MG63 (cell line): ENCODE measurements at regions not wholly inside any gene's neighbourhood (a gene's known extent, or its start where the extent isn't known, plus 50 kb on each side); places are given as distances from the start of the nearest gene placed in this dataset.
"Not testable (repeated sequence)": the region's sequence is repeated elsewhere in the genome, so short reads cannot be mapped to it uniquely, and the experiment has no call there.

Source experiments
- DNase-seq: peaks from one replicate; pipeline ENCODE4 v3.0.0-alpha.2; 2020
- H3K27me3 ChIP-seq: fragments of 250-450 bp; sonication (Bioruptor Pico); 2 replicates; pipeline ENCODE4 v1.5.1; 2020; ENCODE audit warnings: mild to moderate bottlenecking, moderate library complexity
- H3K36me3 ChIP-seq: fragments of 250-450 bp; sonication (Bioruptor Pico); 2 replicates; pipeline ENCODE4 v1.5.1; 2020; ENCODE audit warnings: mild to moderate bottlenecking, moderate library complexity
- H3K4me3 ChIP-seq: fragments of 250-450 bp; sonication (Bioruptor Pico); 2 replicates; pipeline ENCODE4 v1.5.1; 2020; ENCODE audit warnings: mild to moderate bottlenecking, moderate library complexity
- H3K9me3 ChIP-seq: fragments of 250-450 bp; sonication (Bioruptor Pico); 2 replicates; pipeline ENCODE4 v1.5.1; 2020; ENCODE audit warnings: mild to moderate bottlenecking, moderate library complexity

DNA sequence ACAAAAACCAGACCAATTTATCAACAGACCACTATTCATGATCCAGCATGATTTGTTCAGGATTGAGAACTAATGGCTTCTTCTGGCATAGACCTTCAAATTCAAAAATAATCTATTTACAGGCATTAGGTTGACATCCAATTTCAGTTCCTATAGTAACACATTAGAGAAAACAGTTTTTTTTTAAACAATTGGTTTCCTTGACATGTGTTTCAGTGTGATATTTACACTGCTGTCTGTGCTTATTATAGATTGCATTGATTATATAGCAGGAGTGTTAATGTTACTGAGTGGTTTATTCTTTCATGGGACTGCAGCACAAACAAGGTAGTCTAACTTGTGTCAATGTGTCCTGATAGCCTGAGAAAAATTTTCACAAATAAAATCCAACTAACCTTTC is 579.3 kb downstream of the PLOD2 start:
- no peaks in the 10 kb centered on the region for H3K36me3 ChIP-seq
- no peaks in the 10 kb centered on the region; the same call in 1 of the 2 replicates for H3K27me3 ChIP-seq
- no peaks in the 10 kb centered on the region for H3K9me3 ChIP-seq
- H3K4me3 ChIP-seq = no peak overlapping the region
- no peak for DNase-seq

- DNase-seq = no peak
- H3K36me3 ChIP-seq = no peaks in the 10 kb centered on the region
- H3K4me3 ChIP-seq = no peak overlapping the region
- no peaks in the 10 kb centered on the region for H3K9me3 ChIP-seq
- no peaks in the 10 kb centered on the region for H3K27me3 ChIP-seq
These were observed 556.1 kb downstream of the PLOD2 start for GRCh38 chr3:145604851-145605250.

- Histone ChIP-seq H3K9me3 (no peaks in the 10 kb centered on the region), H3K36me3 (no peaks in the 10 kb centered on the region)
- no peak for DNase-seq
These were observed 541.0 kb downstream of the PLOD2 start for GRCh38 chr3:145620002-145620401.

DNA sequence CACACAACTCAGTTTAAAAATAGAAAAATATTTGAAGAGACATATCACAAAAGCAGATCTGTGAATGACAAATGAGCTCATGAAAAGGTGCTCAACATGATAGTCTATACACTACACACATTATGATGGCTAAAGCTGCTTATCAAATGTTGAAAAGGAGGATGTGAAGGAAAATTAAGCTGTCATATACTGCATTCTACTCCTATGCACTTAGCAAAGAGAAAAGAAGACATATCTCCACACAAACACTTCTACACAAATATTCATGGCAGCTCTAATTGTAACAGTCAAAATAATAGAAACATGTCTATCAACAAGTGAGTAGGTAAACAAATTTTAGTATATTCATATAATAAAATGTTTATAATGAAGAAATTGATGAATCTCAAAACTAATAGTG is 540.5 kb downstream of the PLOD2 start:
- no peaks in the 10 kb centered on the region for H3K36me3 ChIP-seq
- DNase-seq = no peak
- H3K9me3 ChIP-seq = no peaks in the 10 kb centered on the region
- H3K4me3 ChIP-seq = no peak overlapping the region
- no peaks in the 10 kb centered on the region for H3K27me3 ChIP-seq

More at GRCh38 chr3:145620002-145620401, 541.0 kb downstream of the PLOD2 start:
- Histone ChIP-seq H3K4me3 (no peak overlapping the region), H3K27me3 (no peaks in the 10 kb centered on the region)

- Histone ChIP-seq H3K4me3 (no peak overlapping the region), H3K27me3 (no peaks in the 10 kb centered on the region), H3K36me3 (no peaks in the 10 kb centered on the region), H3K9me3 (no peaks in the 10 kb centered on the region)
- no peak for DNase-seq
These were observed 537.6 kb downstream of the PLOD2 start for GRCh38 chr3:145623349-145623748.

DNA sequence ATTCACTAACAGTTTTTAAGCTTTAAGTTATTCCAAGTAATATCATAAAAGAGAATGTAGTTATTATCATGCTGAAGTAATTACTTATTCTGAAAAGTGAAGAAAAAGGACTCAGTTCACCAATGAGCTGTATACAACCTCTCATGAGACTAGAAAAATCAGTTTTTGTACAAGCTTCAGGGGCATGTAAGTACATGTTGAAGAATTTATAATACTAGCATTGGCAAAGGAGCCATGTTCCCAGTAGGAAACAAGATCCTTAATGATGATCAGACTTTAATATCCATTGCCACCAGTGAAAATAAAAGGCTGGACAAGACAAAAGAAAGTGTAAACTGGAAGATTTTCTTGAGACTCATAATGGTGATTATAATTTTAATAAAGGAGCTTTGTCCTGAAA is 532.8 kb downstream of the PLOD2 start:
- no peak for DNase-seq
- H3K36me3 ChIP-seq = no peaks in the 10 kb centered on the region
- H3K27me3 ChIP-seq = no peaks in the 10 kb centered on the region
- H3K9me3 ChIP-seq = no peaks in the 10 kb centered on the region; the same call in 1 of the 2 replicates
- no peak overlapping the region for H3K4me3 ChIP-seq

DNA sequence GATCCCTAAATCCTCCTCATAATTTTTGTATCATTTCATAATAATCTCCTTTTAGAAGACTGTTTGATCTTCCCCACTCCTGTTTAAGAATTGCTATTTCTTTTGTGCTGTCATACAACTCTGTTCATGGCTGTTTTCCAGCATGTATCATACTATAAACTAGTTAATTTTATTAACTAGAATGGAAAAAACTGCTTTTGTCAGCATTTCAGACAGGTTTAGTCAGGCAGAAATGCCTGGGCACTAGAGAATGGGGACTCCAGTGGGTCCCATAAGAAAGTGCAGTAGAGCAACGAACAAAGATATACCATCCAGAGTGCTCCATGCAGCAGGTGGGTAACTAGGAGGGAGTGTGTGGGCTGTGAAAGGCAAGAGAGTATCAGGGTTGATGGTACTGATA is 523.9 kb downstream of the PLOD2 start:
- H3K36me3 ChIP-seq = no peaks in the 10 kb centered on the region
- H3K9me3 ChIP-seq = no peaks in the 10 kb centered on the region
- DNase-seq = no peak
- no peaks in the 10 kb centered on the region; the same call in 1 of the 2 replicates for H3K27me3 ChIP-seq
- H3K4me3 ChIP-seq = no peak overlapping the region

- H3K36me3 ChIP-seq = no peaks in the 10 kb centered on the region
- no peaks in the 10 kb centered on the region; the same call in 1 of the 2 replicates for H3K27me3 ChIP-seq
- no peak overlapping the region for H3K4me3 ChIP-seq
- DNase-seq = no peak
- H3K9me3 ChIP-seq = no peaks in the 10 kb centered on the region
These were observed 521.9 kb downstream of the PLOD2 start for GRCh38 chr3:145639003-145639606.

- no peak for DNase-seq
- Histone ChIP-seq H3K36me3 (no peaks in the 10 kb centered on the region), H3K9me3 (no peaks in the 10 kb centered on the region), H3K4me3 (no peak overlapping the region), H3K27me3 (no peaks in the 10 kb centered on the region; the same call in 1 of the 2 replicates)
These were observed 521.1 kb downstream of the PLOD2 start for GRCh38 chr3:145639875-145640274.

GRCh38 chr3:145648396-145648795 is 512.6 kb downstream of the PLOD2 start:
- no peak for DNase-seq
- no peaks in the 10 kb centered on the region for H3K9me3 ChIP-seq
- H3K36me3 ChIP-seq = no peaks in the 10 kb centered on the region
- no peak overlapping the region for H3K4me3 ChIP-seq
- no peaks in the 10 kb centered on the region for H3K27me3 ChIP-seq

DNA sequence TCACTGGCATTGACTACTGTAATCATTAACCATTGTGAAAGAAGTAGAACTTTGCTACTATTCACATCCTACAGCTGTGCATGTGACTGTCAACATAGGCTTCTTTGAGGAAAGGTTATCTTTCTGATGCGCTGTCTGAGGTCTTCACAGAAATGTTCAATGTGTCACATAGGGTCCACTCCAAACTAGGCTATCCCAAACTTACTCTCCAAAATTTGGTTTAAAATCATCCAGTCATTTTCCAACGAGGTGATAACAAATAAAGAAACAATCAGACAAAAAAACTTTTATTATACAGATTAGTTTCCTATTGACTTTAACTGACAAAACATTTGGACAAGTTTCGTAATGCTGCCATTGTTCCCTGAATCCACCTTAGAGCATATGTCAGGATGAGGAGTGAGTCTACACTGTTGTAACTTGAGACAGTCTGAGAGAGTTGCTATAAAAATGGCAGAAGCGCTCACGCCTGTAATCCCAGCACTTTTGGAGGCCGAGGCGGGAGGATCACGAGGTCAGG is 511.6 kb downstream of the PLOD2 start:
- Histone ChIP-seq H3K27me3 (no peaks in the 10 kb centered on the region), H3K4me3 (no peak overlapping the region), H3K36me3 (no peaks in the 10 kb centered on the region), H3K9me3 (no peaks in the 10 kb centered on the region)
- no peak for DNase-seq

DNA sequence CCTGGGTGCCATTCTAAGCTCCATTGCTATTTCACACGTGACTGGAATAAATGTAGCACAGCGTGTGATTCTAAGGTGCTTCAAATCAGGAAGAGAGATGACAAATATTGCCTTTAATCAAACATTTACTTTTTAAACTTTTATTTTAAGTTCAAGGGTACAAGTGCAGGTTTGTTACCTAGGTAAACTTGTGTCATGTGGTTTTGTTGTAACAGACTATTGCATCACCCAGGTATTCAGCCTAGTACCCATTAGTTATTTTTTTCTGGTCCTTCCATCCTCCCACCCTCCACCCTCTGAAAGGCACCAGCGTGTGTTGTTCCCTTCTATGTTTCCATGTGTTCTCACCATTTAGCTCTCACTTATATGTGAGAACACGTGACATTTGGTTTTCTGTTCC is 510.8 kb downstream of the PLOD2 start:
- no peak overlapping the region for H3K4me3 ChIP-seq
- DNase-seq = no peak
- no peaks in the 10 kb centered on the region for H3K36me3 ChIP-seq
- H3K27me3 ChIP-seq = no peaks in the 10 kb centered on the region
- H3K9me3 ChIP-seq = no peaks in the 10 kb centered on the region

DNA sequence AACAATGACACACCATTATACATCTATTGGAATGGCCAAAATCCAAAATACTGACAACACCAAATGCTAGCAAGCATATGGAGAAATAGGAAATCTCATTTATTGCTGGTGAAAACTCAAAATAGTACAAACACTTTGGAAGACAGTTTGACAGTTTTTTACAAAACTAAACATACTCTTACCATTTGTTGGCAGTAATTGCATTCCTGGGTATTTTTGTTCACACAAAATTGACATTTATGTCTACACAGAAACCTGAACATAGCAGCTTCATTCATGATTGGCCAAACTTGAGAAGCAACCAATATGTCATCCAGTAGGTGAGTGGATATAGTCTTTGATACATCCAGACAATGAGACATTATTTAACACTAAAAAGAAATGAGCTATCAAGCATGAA is 489.9 kb downstream of the PLOD2 start:
- no peaks in the 10 kb centered on the region for H3K9me3 ChIP-seq
- H3K36me3 ChIP-seq = no peaks in the 10 kb centered on the region
- no peak for DNase-seq
- H3K4me3 ChIP-seq = no peak overlapping the region
- H3K27me3 ChIP-seq = no peaks in the 10 kb centered on the region

DNA sequence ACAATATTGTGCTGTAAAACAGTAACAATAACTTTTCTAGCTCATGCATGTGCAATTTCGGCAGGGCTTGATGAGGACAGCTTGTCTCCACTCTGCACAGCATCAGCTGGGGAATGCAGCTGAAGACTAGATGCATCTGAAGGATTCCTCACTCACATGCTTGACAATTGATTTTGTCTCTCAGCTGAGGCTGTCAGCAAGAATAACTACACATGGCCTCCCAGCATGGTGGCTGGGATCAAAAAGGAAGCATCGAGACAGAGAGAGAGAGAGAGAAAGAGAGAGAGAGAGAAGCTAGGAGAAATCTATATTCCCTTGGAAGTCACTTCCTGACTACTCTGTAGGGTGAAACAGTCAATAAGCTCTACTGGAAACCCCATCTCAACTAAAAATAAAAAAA is 487.1 kb downstream of the PLOD2 start:
- no peaks in the 10 kb centered on the region for H3K27me3 ChIP-seq
- H3K36me3 ChIP-seq = no peaks in the 10 kb centered on the region

GRCh38 chr3:145678401-145678800 is 482.6 kb downstream of the PLOD2 start:
- Histone ChIP-seq H3K36me3 (no peaks in the 10 kb centered on the region), H3K9me3 (no peaks in the 10 kb centered on the region), H3K4me3 (no peak overlapping the region), H3K27me3 (peaks cover 2% of the 10 kb centered on the region; the same call in 1 of the 2 replicates)
- DNase-seq = peak; percentile 4

More for the DNA sequence above, 487.1 kb downstream of the PLOD2 start:
- Histone ChIP-seq H3K4me3 (no peak overlapping the region), H3K9me3 (no peaks in the 10 kb centered on the region)
- no peak for DNase-seq

DNA sequence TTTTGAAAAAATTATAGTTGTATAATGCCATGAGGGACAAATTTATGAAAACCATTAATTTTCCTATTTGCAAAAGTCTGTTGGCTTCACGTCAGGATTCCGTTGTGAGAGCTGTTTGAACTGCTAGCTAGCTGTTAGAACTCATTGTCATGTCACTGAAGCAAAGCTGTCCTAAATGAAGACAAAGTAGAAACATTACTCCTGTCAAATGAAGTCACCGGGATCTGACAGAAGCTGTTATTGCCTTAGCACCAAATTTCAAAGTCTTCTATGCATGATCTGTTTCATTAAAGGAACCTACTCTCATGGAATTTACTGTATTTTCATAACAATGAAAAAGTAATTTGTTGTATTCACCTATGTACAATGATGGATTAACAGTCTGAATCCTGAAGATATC is 479.8 kb downstream of the PLOD2 start:
- peaks cover 2% of the 10 kb centered on the region; the same call in 1 of the 2 replicates for H3K27me3 ChIP-seq
- DNase-seq = no peak
- H3K36me3 ChIP-seq = no peaks in the 10 kb centered on the region
- H3K4me3 ChIP-seq = no peak overlapping the region
- no peaks in the 10 kb centered on the region for H3K9me3 ChIP-seq

GRCh38 chr3:145687978-145688377 is 473.0 kb downstream of the PLOD2 start:
- not testable (repeated sequence) for H3K27me3 ChIP-seq, H3K4me3 ChIP-seq, H3K36me3 ChIP-seq, H3K9me3 ChIP-seq, DNase-seq

DNA sequence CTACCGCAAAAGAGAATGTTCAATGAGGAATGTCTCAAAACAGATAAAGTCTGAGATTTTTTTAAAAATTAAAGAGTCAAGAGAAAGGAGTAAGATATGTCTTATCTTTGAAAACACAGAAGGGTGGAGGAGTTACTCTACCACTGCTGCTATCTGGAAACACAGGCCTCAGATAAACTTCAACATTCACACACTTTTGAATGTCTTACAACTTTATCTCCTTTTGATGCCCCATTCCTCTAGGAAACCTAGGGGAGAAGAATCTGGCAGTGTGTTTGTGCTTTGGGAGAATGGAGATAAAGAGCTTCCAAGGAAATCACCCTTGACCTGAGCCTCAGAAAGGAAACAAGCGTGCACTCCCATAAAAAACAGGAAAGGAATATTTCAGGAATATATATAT is 468.2 kb downstream of the PLOD2 start:
- no peak for DNase-seq

More for the DNA sequence above, 468.2 kb downstream of the PLOD2 start:
- no peaks in the 10 kb centered on the region for H3K27me3 ChIP-seq
- no peaks in the 10 kb centered on the region for H3K9me3 ChIP-seq
- no peaks in the 10 kb centered on the region for H3K36me3 ChIP-seq
- H3K4me3 ChIP-seq = no peak overlapping the region
